Lower leg skin (tissue), 3 donors: ENCODE measurements at regions not wholly inside any gene's neighbourhood (a gene's known extent, or its start where the extent isn't known, plus 50 kb on each side); places are given as distances from the start of the nearest gene placed in this dataset.

Experiments
- CTCF ChIP-seq, 3 donors: fragments of 450-650 bp; IDR thresholded peaks; one replicate each; pipeline ENCODE4 v1.5.1; 2016; ENCODE audit warnings: antibody characterized with exemption in 3 of 3, mild to moderate bottlenecking in 3 of 3, moderate library complexity in 2 of 3
- POLR2A ChIP-seq, 2 donors: fragments of 450-650 bp; IDR thresholded peaks; one replicate each; pipeline ENCODE4 v1.6.1; 2016 to 2017; ENCODE audit warnings: antibody characterized with exemption in 2 of 2, mild to moderate bottlenecking in 1 of 2, moderate library complexity in 1 of 2

GRCh38 chr4:105068516-105068915 is 78.2 kb upstream of the TET2 start:
- TF ChIP-seq POLR2A (IDR thresholded peaks at IDR 0.05) (no peak), CTCF (IDR thresholded peaks at IDR 0.05) (no peak)
